ENCODE measurements at regions not wholly inside any gene's neighbourhood (a gene's known extent, or its start where the extent isn't known, plus 50 kb on each side); places are given as distances from the start of the nearest gene placed in this dataset.
"Not testable (repeated sequence)": the region's sequence is repeated elsewhere in the genome, so short reads cannot be mapped to it uniquely, and the experiment has no call there.

DNA sequence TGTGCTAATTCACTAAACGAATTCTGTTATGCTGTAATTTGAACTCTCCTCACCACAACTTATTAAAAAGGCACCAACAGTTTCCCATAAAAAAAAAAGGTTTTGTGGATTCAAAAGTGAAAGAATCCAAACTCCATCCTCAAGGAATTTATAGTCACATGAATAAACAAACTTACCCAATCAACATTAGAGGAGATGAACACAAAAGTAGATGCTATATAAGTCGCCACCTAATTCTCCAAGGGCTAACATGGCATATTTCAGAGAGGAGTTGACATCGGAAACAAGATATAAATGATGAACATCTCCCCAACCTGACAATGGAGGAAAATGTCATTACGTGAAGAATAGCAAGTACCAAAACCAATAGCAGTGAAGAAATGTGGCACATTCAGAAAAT, 265.5 kb upstream of the PRKD1 start:
- Mint-ChIP-seq H3K27me3 (ENCODE audit: unreplicated experiment) (peaks cover 1% of the 10 kb centered on the region), H3K9me3 (ENCODE audit: unreplicated experiment) (no peaks in the 10 kb centered on the region), H3K4me1 (ENCODE audit: low read depth, unreplicated experiment) (no peaks in the 10 kb centered on the region), H3K4me3 (ENCODE audit: unreplicated experiment) (no peak overlapping the region), H3K36me3 (ENCODE audit: unreplicated experiment) (no peaks in the 10 kb centered on the region), H3K27ac (ENCODE audit: unreplicated experiment) (no peak overlapping the region)
- TF ChIP-seq, protein P1, sequence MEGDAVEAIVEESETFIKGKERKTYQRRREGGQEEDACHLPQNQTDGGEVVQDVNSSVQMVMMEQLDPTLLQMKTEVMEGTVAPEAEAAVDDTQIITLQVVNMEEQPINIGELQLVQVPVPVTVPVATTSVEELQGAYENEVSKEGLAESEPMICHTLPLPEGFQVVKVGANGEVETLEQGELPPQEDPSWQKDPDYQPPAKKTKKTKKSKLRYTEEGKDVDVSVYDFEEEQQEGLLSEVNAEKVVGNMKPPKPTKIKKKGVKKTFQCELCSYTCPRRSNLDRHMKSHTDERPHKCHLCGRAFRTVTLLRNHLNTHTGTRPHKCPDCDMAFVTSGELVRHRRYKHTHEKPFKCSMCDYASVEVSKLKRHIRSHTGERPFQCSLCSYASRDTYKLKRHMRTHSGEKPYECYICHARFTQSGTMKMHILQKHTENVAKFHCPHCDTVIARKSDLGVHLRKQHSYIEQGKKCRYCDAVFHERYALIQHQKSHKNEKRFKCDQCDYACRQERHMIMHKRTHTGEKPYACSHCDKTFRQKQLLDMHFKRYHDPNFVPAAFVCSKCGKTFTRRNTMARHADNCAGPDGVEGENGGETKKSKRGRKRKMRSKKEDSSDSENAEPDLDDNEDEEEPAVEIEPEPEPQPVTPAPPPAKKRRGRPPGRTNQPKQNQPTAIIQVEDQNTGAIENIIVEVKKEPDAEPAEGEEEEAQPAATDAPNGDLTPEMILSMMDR (IDR thresholded peaks at IDR 0.05; ENCODE audit: partially characterized antibody, unreplicated experiment) = no peak
- no peak for DNase-seq

- Mint-ChIP-seq H3K27me3 (ENCODE audit: unreplicated experiment) (peaks cover 1% of the 10 kb centered on the region), H3K4me3 (ENCODE audit: unreplicated experiment) (no peak overlapping the region), H3K36me3 (ENCODE audit: unreplicated experiment) (no peaks in the 10 kb centered on the region), H3K27ac (ENCODE audit: unreplicated experiment) (no peak overlapping the region), H3K4me1 (ENCODE audit: low read depth, unreplicated experiment) (no peaks in the 10 kb centered on the region), H3K9me3 (ENCODE audit: unreplicated experiment) (no peaks in the 10 kb centered on the region)
- DNase-seq = no peak
- TF ChIP-seq, protein P1 (IDR thresholded peaks at IDR 0.05; ENCODE audit: partially characterized antibody, unreplicated experiment) = no peak
Observed at GRCh38 chr14:30193845-30194501, 266.3 kb upstream of the PRKD1 start.

GRCh38 chr14:30194741-30195148, 267.1 kb upstream of the PRKD1 start:
- Mint-ChIP-seq H3K9me3 (ENCODE audit: unreplicated experiment) (no peaks in the 10 kb centered on the region), H3K27me3 (ENCODE audit: unreplicated experiment) (peaks cover 1% of the 10 kb centered on the region), H3K4me3 (ENCODE audit: unreplicated experiment) (no peak overlapping the region), H3K27ac (ENCODE audit: unreplicated experiment) (no peak overlapping the region), H3K36me3 (ENCODE audit: unreplicated experiment) (no peaks in the 10 kb centered on the region), H3K4me1 (ENCODE audit: low read depth, unreplicated experiment) (no peaks in the 10 kb centered on the region)
- TF ChIP-seq, protein P1 (IDR thresholded peaks at IDR 0.05; ENCODE audit: partially characterized antibody, unreplicated experiment) = no peak
- DNase-seq = no peak

- Mint-ChIP-seq H3K27me3 (ENCODE audit: unreplicated experiment) (no peaks in the 10 kb centered on the region), H3K4me1 (ENCODE audit: low read depth, unreplicated experiment) (no peaks in the 10 kb centered on the region), H3K9me3 (ENCODE audit: unreplicated experiment) (no peaks in the 10 kb centered on the region), H3K4me3 (ENCODE audit: unreplicated experiment) (no peak overlapping the region), H3K27ac (ENCODE audit: unreplicated experiment) (no peak overlapping the region), H3K36me3 (ENCODE audit: unreplicated experiment) (no peaks in the 10 kb centered on the region)
- DNase-seq = no peak
- TF ChIP-seq, protein P1 (IDR thresholded peaks at IDR 0.05; ENCODE audit: partially characterized antibody, unreplicated experiment) = no peak
Observed at GRCh38 chr14:30195941-30196340, 268.3 kb upstream of the PRKD1 start.

DNA sequence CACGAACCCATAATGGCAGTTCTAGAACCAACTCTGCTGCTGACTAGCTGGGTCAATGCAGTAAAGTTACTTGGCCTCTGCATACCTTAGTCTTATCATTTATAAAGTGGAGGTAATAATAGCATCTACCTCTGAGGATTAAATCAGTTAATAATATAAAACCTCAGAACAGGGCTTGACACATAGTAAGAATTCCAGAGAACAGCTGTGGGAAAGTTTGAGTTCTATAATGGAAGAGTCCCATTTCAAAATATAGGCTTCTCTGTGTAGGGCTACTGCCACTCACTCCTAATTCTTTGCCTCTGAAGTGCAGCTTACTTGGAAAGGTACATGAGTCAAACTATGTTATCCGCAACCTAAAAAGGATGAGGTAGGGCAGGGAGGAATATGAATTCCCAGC, 269.2 kb upstream of the PRKD1 start:
- no peak overlapping the region for H3K27ac Mint-ChIP-seq (ENCODE audit: unreplicated experiment)
- TF ChIP-seq, protein P1 (IDR thresholded peaks at IDR 0.05; ENCODE audit: partially characterized antibody, unreplicated experiment) = no peak
- H3K36me3 Mint-ChIP-seq (ENCODE audit: unreplicated experiment) = no peaks in the 10 kb centered on the region
- H3K9me3 Mint-ChIP-seq (ENCODE audit: unreplicated experiment) = no peaks in the 10 kb centered on the region
- no peaks in the 10 kb centered on the region for H3K27me3 Mint-ChIP-seq (ENCODE audit: unreplicated experiment)
- no peaks in the 10 kb centered on the region for H3K4me1 Mint-ChIP-seq (ENCODE audit: low read depth, unreplicated experiment)
- H3K4me3 Mint-ChIP-seq (ENCODE audit: unreplicated experiment) = no peak overlapping the region
- DNase-seq = no peak

DNA sequence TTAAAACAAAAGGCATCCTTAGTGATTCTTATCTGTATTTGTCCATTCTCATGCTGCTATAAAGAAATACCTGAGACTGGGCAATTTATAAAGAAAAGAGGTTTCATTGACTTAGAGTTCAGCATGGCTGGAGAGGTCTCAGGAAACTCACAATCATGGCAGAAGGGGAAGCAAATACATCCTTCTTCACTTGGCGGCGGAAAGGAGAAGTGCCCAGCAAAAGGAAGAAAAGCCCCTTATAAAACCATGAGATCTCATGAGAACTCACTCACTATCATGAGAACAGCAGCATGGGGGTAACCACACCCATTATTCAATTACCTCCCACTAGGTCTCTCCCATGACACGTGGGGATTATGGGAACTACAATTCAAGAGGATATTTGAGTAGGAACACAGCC, 271.1 kb upstream of the PRKD1 start:
- not testable (repeated sequence) for H3K27ac Mint-ChIP-seq (ENCODE audit: unreplicated experiment); DNase-seq; H3K4me3 Mint-ChIP-seq (ENCODE audit: unreplicated experiment); H3K9me3 Mint-ChIP-seq (ENCODE audit: unreplicated experiment); H3K4me1 Mint-ChIP-seq (ENCODE audit: low read depth, unreplicated experiment); H3K27me3 Mint-ChIP-seq (ENCODE audit: unreplicated experiment); H3K36me3 Mint-ChIP-seq (ENCODE audit: unreplicated experiment)

Measured in glutamatergic neuron (in vitro differentiated cells).